ENCODE measurements at regions not wholly inside any gene's neighbourhood (a gene's known extent, or its start where the extent isn't known, plus 50 kb on each side); places are given as distances from the start of the nearest gene placed in this dataset.

GRCh38 chr12:84599539-84599938 lies 313.1 kb downstream of the SLC6A15 start:
- no peak for FAIRE-seq

- FAIRE-seq = no peak
These were observed 316.3 kb downstream of the SLC6A15 start for GRCh38 chr12:84596266-84596665.

DNA sequence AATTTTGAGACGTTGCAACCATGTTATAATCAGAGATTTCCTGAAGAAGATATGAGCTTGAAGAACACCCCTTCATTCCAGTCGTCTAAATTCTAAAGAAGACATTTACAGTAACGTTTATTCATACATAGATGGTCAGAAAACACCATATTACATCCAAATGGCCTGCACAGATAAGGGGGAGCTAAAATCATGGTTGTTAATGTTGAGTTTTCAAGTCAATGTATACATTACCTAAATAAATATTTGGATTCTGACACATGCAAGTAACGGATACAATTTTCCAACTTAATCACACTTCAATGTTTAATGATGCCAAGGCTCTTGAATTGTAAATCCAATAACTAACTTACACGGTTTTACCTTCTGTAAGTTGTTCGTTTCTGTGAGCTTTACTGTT lies 318.4 kb downstream of the SLC6A15 start:
- FAIRE-seq = no peak

DNA sequence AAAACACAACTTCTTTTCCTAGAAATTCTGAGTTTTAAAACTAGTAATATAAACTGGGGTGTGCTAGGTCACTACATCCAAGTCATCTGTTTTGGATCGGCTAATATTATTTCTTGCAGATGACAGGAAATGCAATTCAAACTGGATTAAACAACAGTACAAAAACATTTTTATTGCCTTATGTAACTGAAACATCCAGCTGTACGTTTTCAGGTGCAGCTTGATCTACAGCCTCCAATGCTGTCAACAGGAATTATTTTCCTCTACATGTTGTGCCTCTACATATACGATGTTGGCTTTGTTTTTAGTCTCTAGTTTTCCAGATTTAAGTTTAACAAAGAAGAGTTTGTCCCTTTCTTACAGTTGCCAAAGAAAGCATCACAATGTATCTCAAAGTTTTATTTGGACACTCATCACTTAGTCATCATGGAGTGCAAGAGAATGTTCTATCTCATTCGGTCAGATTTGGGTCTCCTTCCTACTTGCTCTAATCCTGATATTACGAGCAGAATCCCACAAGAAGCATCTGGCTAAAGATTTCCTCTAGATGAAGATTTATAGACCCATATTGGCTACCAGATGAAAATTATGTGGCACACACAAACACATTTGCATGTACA lies 326.7 kb downstream of the SLC6A15 start:
- no peak for FAIRE-seq

DNA sequence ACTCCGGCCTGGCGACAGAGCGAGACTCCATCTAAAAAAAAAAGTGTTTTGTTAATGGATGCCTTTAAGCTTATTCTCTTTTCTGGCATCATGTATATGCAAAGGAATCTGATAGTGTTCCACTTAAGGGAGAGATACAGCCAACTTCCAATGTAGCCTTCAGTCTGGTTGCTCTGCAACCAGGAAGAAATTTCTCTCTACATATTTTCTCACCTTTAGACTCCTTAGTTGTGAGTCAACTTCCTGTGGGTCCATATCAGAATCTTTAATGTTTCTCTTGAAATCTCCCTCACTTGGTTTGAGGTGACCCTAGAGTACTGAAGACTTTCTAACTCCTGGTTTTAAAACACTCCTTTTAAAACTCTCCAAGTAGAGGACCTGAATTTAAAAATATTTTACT lies 340.4 kb downstream of the SLC6A15 start:
- no peak for FAIRE-seq

- no peak for FAIRE-seq
These were observed 350.3 kb downstream of the SLC6A15 start for GRCh38 chr12:84562331-84562730.

DNA sequence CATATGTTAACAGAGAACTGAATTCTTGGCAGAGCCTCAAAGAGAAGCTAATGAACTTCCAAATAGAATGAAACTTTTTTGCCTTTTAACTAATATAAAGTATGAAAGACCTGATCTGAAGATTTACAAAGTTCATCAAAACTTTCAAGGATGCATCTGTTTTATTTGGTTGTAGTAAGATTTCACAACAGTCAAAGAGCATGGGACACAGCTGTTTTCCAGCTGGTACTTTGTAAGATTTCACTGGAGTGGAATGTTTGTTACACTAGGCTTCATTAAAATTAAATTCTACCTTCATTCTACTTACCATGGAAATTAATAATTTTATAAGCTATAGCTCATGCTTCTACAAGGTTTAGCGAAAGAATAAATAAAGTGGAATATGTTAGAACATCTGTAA lies 351.2 kb downstream of the SLC6A15 start:
- FAIRE-seq = no peak

GRCh38 chr12:84554199-84554723 lies 358.3 kb downstream of the SLC6A15 start:
- FAIRE-seq = no peak

GRCh38 chr12:84553331-84554117 lies 359.1 kb downstream of the SLC6A15 start:
- FAIRE-seq = peak; percentile 28

- FAIRE-seq = no peak
These were observed 361.2 kb downstream of the SLC6A15 start for GRCh38 chr12:84551373-84551772.

DNA sequence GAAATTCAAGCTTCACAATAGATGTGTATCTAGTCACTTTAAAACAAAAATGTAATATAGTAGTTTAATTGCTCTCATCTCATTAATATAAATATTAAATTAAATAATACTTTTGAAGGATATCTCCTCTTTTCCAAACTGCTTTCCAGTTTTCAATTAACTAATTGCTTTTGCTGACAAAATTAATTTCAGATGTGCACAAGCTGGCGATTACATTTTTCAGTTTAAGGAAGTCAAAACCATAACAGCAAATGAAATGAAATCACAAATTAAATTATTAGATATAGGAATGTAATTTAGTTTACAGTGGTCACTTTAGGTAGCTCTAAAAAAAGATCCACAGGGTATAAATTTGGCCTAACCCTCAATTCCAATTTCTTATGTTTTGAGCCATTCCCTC lies 362.1 kb downstream of the SLC6A15 start:
- no peak for FAIRE-seq

DNA sequence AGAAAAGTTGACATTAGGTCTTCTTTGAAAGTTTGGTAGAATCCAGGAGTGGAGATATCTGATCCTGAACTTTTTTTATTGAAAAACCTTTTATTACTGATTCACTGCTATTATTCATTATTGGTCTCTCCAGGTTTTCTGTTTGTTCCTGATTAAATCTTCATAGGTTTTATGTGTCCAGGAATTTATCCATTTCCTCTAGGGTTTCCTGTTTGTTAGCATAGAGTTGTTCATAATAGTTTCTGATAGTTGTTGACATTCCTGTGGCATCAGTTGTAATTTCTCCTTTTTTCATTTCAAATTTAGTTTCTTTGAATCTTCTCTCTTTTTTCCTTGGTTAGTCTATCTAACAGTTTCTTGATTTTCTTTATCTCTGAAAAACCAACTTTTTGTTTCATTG lies 370.3 kb downstream of the SLC6A15 start:
- no peak for FAIRE-seq

DNA sequence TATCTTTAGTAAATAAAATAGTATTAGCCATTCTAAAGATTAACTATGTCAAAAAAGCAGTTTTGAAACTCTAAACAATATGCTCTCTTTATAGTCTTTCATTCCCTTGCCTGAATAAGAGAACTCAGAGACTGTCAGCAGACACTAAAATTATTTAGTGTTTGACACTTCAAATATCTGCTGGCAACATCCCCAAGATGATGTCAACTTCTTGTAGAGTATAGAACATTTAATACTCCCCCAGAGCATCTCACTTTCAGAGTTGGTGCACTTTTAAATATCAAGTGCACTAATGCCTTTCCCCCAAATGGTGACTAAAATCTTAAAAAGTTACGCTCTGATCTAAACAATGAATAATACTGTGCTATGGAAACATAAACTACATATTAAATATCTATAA lies 374.9 kb downstream of the SLC6A15 start:
- no peak for FAIRE-seq

GRCh38 chr12:84512751-84513150 lies 399.8 kb downstream of the SLC6A15 start:
- no peak for FAIRE-seq

DNA sequence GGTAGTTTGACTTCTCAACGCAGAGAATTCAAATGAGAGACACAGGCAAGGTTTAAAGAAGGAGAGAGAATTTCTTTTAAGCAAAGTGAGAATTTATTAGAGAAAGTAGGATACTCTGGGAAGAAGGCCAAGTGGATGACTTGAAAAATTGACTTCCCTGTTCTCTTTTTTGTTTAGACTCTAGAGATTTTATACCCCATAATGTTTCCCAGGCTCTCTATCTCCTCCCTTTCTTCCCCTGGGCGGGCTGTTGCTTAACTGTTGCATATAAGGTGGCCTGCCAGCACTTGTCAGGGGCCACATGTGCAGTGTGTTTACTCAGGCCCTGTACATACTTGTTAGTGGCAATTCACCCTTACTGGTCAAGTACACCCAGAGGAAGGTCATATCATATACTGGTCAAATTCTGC lies 403.7 kb downstream of the SLC6A15 start:
- FAIRE-seq = no peak

DNA sequence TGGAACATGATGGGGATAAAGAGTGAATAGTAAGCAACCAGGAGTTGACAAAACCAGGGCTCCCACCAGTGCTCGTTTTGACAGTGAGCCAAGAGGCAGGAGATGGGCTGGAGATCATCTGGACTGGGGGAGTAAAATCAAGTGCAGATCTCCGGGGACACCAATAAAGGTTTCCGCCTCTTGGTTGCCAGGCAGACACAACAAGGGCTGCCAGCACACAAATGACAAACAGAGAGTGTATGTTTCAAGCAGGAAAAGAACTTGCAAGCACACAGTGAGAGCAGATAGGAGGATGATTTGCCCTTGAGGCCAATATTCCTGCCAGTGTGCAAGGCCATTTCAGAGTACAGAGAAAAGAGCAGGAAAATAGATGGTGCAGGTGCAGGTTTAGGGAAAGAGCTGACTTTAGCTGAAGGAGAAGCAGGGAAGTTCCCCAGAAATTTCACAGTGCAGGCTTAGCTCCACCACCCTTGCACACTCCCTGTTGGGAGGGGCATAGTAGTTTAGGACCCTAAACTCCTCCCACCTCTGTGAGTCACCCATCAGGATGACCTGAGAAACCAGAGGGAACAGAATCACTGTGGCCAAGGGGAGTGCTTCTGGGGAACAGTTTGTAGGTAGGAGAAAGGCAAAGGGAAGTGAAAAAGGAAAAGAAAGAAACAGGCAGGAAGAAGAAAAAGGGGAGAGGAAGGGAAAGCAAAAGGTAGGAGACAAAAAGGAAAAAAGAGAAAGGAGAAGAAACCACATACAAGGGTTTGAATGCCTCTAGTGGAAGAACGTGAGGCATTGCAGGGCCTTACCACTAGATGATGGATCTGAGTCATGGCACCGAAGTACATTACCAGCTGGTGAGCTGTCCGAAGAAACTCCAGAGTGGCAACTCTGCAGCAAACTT lies 404.4 kb downstream of the SLC6A15 start:
- FAIRE-seq = no peak

GRCh38 chr12:84506282-84506681 lies 406.3 kb downstream of the SLC6A15 start:
- FAIRE-seq = no peak

GRCh38 chr12:84502907-84503787 lies 409.5 kb downstream of the SLC6A15 start:
- FAIRE-seq = no peak

GRCh38 chr12:84502180-84502860 lies 410.3 kb downstream of the SLC6A15 start:
- FAIRE-seq = no peak

GRCh38 chr12:84497819-84498218 lies 414.8 kb downstream of the SLC6A15 start:
- no peak for FAIRE-seq

DNA sequence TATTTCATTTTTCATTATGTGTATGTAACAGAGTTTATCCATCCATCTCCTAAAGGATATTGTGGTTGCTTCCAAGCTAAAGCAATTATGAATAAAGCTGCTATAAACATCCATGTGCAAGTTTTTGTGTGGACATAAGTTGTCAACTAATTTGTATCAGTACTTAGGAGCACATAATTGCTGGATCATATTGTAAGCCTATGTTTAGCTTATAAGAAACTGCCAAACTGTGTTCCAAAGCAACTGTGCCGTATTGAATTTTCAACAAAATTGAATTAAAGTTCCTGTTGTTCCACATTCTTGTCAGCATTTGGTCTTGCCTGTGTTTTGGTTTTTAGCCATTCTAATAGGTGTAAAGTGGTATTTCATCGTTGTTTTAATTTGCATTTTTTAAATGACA lies 416.9 kb downstream of the SLC6A15 start:
- FAIRE-seq = no peak

All from colon (tissue), 2 donors.